ENCODE measurements at regions not wholly inside any gene's neighbourhood (a gene's known extent, or its start where the extent isn't known, plus 50 kb on each side); places are given as distances from the start of the nearest gene placed in this dataset.

DNA sequence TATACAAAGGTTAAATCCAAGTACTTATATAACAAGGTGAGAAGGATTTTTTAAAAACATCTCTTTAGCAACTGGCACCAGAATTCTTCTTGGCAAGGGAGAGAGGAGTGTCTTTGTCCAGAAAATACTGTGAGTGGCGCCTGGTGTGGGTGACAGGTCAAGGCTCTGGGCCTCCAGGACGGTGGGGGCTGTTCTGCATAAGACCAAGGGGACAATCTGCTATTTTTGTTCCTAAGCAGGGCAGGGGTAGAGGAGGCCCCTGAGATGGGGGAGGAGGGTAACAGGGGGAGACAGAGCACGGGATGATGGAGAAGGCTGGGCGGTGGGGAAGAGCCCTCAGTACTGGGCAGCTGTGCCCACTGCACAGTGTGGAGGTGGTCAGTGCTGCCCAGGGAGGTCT, 51.6 kb upstream of the TAF1B start:
- H3K4me3 Mint-ChIP-seq: peak overlapping the region in 1 of 8 donors; percentile 21
- intact Hi-C loops (cut with micrococcal nuclease): no loop called here
- Histone ChIP-seq H3K9me3 (ENCODE audit: control insufficient read depth in 1 of 2, low read length in 2 of 2) (no peaks in the 10 kb centered on the region), H3K27me3 (ENCODE audit: insufficient read depth, low read length) (no peaks in the 10 kb centered on the region), H3K4me1 (ENCODE audit: insufficient read depth, low read length) (peaks cover 3% of the 10 kb centered on the region), H3K36me3 (ENCODE audit: insufficient read depth, low read length) (no peaks in the 10 kb centered on the region), H3K27ac (ENCODE audit: low read depth, low read length) (no peak overlapping the region), H3K4me3 (ENCODE audit: low read length in 2 of 2) (no peak overlapping the region)
- H3K36me3 Mint-ChIP-seq: no peaks in the 10 kb centered on the region
- no peaks in the 10 kb centered on the region for H3K27me3 Mint-ChIP-seq
- ChIA-PET POLR2A (ENCODE audit: partially characterized antibody) (no interaction called here), CTCF (ENCODE audit: partially characterized antibody) (interaction anchor here (1.4 to 6.0 kb wide), 2 partner anchors 9 to 10 kb away, joined by 4 to 52 read pairs; no protein-coding TSS in a partner anchor)
- H3K9me3 Mint-ChIP-seq: no peaks in the 10 kb centered on the region
- peaks cover 3 to 12% (median 8%) of the 10 kb centered on the region in 4 donors for H3K4me1 Mint-ChIP-seq
- H3K27ac Mint-ChIP-seq: peak overlapping the region in 2 of 7 donors; percentile 22 to 50
- DNase-seq: no peak

DNA sequence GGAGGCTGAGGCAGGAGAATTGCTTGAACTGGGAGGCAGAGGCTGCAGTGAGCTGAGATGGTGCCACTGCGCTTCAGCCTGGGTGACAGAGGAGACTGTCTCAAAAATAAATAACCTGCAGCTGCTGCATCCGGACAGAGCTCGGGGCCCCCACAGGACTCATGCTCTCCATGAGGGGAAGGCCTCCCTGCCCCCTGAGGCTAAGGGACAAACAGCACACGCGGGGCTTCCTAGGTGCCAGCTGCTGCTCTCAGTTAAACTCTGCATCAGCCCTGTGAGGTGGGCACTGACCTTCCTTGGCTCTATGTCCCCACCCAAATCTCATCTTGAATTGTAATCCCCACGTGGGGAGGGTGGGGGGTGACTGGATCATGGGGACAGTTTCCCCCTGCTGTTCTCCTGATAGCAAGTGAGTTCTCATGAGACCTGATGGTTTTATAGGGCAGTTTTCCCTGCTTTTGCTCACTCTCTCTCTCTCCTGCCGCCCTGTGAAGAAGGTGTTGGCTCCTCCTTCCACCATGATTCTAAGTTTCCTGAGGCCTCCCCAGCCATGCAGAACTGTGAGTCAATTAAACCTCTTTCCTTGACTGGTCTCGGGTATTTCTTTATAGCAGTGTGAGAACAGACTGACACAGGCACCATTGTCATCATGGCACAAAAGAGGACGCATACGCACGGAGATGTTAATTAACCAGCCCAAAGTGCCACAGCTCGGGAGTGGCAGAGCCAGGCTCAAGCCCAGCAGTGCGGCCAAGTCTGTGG, 49.9 kb upstream of the TAF1B start:
- intact Hi-C loops (cut with micrococcal nuclease): no loop called here
- H3K36me3 ChIP-seq (ENCODE audit: insufficient read depth, low read length): no peaks in the 10 kb centered on the region
- Mint-ChIP-seq H3K36me3 (no peaks in the 10 kb centered on the region), H3K4me1 (peaks cover 3 to 10% (median 7%) of the 10 kb centered on the region in 4 donors), H3K27me3 (no peaks in the 10 kb centered on the region), H3K4me3 (no peak overlapping the region), H3K27ac (peak overlapping the region in 3 of 7 donors; percentile 29 to 77 (median 53)), H3K9me3 (no peaks in the 10 kb centered on the region)
- ChIA-PET POLR2A (ENCODE audit: partially characterized antibody) (interaction anchor here (1.2 kb wide), 1 partner anchor 163 kb away, joined by 3 read pairs; the partner anchor contains the start of gene YWHAQ), CTCF (ENCODE audit: partially characterized antibody) (interaction anchor here (0.9 kb wide), 1 partner anchor 22 kb away, joined by 3 read pairs; no protein-coding TSS in a partner anchor)
- H3K4me1 ChIP-seq (ENCODE audit: insufficient read depth, low read length): peaks cover 4% of the 10 kb centered on the region
- DNase-seq: no peak
- H3K4me3 ChIP-seq (ENCODE audit: low read length in 2 of 2): no peak overlapping the region
- H3K27me3 ChIP-seq (ENCODE audit: insufficient read depth, low read length): no peaks in the 10 kb centered on the region
- no peaks in the 10 kb centered on the region for H3K9me3 ChIP-seq (ENCODE audit: control insufficient read depth in 1 of 2, low read length in 2 of 2)
- no peak overlapping the region for H3K27ac ChIP-seq (ENCODE audit: low read depth, low read length)
